ENCODE measurements at regions not wholly inside any gene's neighbourhood (a gene's known extent, or its start where the extent isn't known, plus 50 kb on each side); places are given as distances from the start of the nearest gene placed in this dataset.

- H2AFZ ChIP-seq (ENCODE audit: low read depth, low read length): no peak overlapping the region
- FAIRE-seq (no peak), ATAC-seq (no peak), DNase-seq (ENCODE audit: extremely low read depth in 1 of 4, low spot score in 3 of 4) (no peak)
- H3K9me1 ChIP-seq (ENCODE audit: control insufficient read depth, insufficient read depth, low read length): no peaks in the 10 kb centered on the region
- intact Hi-C loops (cut with micrococcal nuclease) (no loop called here), in situ Hi-C loops (cut with MboI) (no loop called here)
- no peaks in the 10 kb centered on the region for H3K36me3 ChIP-seq (ENCODE audit: control insufficient read depth, insufficient read depth, low read length)
- no peaks in the 10 kb centered on the region for H4K20me1 ChIP-seq (replicated peaks; ENCODE audit: control insufficient read depth, insufficient read depth, low read length)
- ChIA-PET POLR2A (no interaction called here), CTCF (ENCODE audit: low intra/inter-chr PET ratio) (no interaction called here)
- H3K4me2 ChIP-seq (ENCODE audit: insufficient read depth, low read length): no peak overlapping the region
- no TSS peak for BruUV-seq (replicated peaks)
- H3K9me3 ChIP-seq (replicated peaks; ENCODE audit: control insufficient read depth, insufficient read depth, low read depth, low read length): no peaks in the 10 kb centered on the region
- H3K9ac ChIP-seq (ENCODE audit: insufficient read depth in 1 of 2, low read depth in 2 of 2, low read length in 2 of 2): no peak overlapping the region
- no peak overlapping the region for H3K27ac ChIP-seq (ENCODE audit: extremely low read depth, low read depth, low read length)
- no peaks in the 10 kb centered on the region for H3K27me3 ChIP-seq (ENCODE audit: control insufficient read depth in 2 of 2, insufficient read depth in 2 of 2, low read length in 2 of 2)
- no peaks in the 10 kb centered on the region for H3K79me2 ChIP-seq (ENCODE audit: control insufficient read depth, insufficient read depth, low read length)
- TF ChIP-seq ARHGAP35 (IDR thresholded peaks at IDR 0.05; ENCODE audit: partially characterized antibody) (no peak), SRSF3 (IDR thresholded peaks at IDR 0.05; ENCODE audit: insufficient read depth, low read length) (no peak), ZNF140 (CRISPR knock-in tag; IDR thresholded peaks at IDR 0.05) (no peak), RBM25 (IDR thresholded peaks at IDR 0.05; ENCODE audit: low read depth, low read length, severe bottlenecking) (no peak)
- TF ChIP-seq, protein P1, sequence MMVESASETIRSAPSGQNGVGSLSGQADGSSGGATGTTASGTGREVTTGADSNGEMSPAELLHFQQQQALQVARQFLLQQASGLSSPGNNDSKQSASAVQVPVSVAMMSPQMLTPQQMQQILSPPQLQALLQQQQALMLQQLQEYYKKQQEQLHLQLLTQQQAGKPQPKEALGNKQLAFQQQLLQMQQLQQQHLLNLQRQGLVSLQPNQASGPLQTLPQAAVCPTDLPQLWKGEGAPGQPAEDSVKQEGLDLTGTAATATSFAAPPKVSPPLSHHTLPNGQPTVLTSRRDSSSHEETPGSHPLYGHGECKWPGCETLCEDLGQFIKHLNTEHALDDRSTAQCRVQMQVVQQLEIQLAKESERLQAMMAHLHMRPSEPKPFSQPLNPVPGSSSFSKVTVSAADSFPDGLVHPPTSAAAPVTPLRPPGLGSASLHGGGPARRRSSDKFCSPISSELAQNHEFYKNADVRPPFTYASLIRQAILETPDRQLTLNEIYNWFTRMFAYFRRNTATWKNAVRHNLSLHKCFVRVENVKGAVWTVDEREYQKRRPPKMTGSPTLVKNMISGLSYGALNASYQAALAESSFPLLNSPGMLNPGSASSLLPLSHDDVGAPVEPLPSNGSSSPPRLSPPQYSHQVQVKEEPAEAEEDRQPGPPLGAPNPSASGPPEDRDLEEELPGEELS (CRISPR knock-in tag; IDR thresholded peaks at IDR 0.05; ENCODE audit: borderline replicate concordance): no peak
- WGBS (ENCODE audit: insufficient coverage, low coverage, missing lambda C conversion rate): 0% methylated on average over 2 of the region's 2 CpGs
- no peak overlapping the region for H3K4me3 ChIP-seq
- H3K4me1 ChIP-seq (replicated peaks in 1 of 2; ENCODE audit: control insufficient read depth in 2 of 2, insufficient read depth in 2 of 2, low read length in 2 of 2): no peaks in the 10 kb centered on the region
These were observed 76.0 kb upstream of the HMGA2 start for GRCh38 chr12:65748332-65748731.
